HG02610 (cell line): ENCODE measurements at regions not wholly inside any gene's neighbourhood (a gene's known extent, or its start where the extent isn't known, plus 50 kb on each side); places are given as distances from the start of the nearest gene placed in this dataset.

Experiments
- ATAC-seq: cut with Tn5 transposase; IDR thresholded peaks from one replicate; pipeline ENCODE4 v1.9.1; 2021; ENCODE audit warnings: mild to moderate bottlenecking, moderate library complexity; ENCODE audit not compliant: unreplicated experiment

DNA sequence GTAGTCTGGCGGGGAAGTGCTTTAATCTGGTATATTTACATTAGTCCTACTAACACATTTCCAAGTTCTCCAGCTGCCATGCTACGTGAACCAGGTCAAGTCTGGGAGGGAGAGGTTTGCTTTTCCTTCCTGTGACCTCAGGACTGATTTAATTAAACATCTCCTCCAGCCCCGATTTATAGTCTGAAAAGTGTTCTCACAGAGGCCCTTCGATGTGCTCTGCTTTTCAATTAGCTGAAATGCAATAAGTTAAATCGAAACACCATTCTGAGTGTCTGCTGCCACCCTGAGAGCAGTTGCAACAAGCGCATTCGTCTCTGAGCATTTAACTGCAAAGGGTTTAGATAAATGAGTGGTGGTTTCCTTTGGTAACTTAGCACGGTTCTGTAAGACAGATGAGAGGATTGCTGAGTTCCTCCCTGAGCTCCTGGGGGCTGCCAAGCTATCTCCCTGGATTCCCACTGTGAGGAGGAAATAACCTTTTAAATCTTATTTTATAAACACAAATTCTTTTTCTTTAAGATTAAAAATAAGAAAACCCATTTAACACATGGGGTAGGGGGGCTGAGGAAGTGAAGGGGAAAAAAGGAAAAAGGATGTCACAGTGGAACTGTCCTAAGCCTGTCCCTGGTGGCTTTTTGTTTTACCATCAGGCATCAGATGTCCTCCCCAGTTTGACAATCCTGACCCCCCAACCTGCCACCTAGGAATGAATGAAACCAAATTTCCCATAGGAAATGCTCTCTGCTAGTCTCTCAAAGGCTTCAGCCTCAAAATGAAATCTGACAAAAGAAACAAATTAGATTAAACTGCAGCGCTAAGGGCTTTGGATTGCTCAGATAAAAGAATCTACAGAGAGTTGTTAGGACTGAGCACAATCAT is 56.5 kb upstream of the CREB1 start:
- ATAC-seq = peak; percentile 69

DNA sequence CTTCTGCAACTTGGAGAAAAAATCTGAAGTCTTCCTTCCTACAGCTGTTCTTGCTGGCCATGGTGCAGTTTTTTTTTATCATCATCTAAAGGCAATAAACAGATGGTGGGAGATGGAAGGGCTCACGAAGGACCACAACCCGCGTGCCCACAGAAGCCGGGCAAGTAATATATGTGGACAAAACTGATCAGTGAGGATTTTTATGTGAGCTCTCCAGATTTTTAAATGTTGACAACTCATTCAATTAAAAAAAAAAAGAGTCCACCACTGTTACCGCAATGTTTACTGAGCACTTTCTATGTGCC is 55.9 kb upstream of the CREB1 start:
- no peak for ATAC-seq

DNA sequence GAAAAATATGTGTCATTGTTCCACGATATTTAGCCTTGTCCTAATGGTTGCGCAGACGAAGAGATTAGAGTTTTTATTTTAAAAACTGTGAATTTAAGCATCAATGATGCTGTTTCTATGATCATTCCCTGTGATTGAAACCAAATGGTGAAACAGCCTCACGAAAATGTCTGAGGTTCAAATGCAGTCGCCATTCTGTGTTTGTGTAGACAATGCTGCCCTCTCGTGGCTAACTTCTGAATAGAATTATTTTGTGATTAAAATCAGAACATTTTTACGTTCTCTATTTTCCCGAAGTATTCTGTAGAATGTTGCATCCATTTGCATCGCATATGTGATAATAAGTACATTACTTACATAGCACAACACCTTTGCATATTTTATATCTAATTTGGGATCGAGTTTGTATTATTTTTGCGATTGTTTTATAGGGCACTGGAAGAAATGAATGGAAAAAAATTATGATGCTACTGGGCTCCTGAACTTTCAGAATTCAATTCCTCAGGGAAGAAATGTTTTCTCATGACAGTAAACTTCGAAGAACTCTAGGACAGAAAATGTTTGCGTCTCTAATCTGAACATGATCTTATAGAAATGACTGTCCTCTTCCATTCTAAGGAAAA is 54.8 kb upstream of the CREB1 start:
- ATAC-seq = no peak

DNA sequence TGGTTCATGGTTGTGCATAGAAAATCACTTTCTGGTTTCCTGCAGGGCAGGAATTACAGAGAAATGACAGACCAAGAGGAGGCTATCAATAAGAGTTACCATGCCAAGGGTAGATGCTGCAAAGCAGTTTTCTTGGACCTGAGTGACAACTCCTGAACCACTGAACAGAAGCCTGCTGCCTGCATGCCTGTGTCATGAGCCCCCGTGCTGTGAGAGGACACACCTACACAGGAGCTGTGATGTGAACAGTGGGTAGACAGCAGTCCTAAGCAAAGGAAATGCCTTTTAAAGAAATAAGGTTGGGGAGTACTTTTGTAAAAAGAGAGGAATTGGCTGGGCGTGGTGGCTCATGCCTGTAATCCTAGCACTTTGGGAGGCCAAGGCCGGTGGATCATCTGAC is 54.2 kb upstream of the CREB1 start:
- no peak for ATAC-seq

DNA sequence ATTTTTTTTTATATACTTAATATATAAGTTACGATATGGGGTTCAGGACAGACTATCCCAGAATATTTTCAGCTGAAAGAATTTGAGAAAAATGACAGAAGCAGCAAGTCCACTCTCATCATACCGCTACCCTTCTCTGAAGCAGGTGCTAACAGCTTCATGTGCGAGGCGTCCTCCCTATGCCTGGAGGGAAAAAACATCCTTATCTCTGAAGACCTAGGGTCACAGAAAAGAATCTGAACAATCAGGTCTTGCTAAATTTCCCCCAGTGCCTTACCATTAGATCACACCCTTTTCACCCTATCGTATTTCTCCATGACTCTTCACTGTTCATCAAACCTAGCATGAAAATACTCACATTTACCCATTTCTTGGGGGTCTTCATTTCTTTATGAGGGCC is 51.9 kb upstream of the CREB1 start:
- ATAC-seq = no peak

DNA sequence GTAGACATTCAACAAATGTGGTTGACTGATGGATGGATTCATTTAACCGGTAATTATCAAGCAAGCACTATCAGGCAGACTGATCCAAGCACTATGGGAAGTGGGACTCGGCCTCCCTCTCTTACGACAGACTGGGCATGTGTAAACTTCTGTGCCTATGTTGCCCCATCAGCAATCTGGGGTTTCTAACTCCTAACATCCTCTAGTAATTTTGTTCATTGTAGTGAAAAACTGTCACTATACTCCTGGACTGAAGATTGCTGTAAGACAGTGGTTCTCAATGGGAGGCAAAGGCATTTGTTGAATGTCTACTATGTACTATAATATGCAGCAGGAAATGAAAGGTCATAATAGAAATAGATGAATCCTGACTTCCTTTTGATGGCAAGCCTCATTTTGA is 51.2 kb upstream of the CREB1 start:
- ATAC-seq = no peak

DNA sequence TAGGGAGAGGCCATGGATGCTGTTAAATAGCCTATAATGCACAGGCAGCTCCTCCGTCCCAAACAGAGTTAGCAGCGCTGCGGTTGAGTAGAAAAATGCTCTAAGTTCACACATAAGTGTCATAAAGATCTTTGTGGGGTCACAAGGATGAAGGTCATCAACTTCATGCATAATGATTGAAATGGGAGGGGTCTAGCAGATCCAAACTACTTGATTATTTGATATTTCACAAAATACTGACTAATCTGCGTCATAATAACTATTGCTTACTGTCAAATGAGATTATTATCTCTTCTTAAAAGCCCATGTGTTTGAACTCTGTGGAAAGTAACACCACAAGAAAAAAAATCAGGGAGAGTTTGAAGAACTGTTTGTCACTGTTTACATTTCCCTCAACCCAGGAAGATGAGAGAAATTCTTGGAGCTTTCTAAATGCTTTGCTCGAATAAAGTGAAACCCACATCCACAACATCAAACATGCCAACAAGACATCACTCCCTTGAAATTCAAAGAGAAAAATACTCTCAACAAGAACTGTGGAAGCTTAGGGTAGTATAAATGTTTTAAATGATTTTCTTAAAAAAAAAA is 50.5 kb upstream of the CREB1 start:
- ATAC-seq = no peak
